Epithelial cell of esophagus (primary cell): ENCODE measurements at regions not wholly inside any gene's neighbourhood (a gene's known extent, or its start where the extent isn't known, plus 50 kb on each side); places are given as distances from the start of the nearest gene placed in this dataset.

Source experiments
- DNase-seq: peaks from one replicate; pipeline ENCODE4 v3.0.0; 2010; ENCODE audit warnings: low read depth
- H3K4me3 ChIP-seq: 2 replicates; pipeline ENCODE4 v1.5.1; 2011; ENCODE audit warnings: mild to moderate bottlenecking, low read length, control low read depth
- TF ChIP-seq, protein P1 (sequence below): IDR thresholded peaks from 2 replicates; pipeline ENCODE4 v1.5.1; 2011; ENCODE audit warnings: low read depth, mild to moderate bottlenecking, low read length, control low read depth, inconsistent platforms; ENCODE audit not compliant: insufficient read depth; ENCODE audit errors: missing control alignments

DNA sequence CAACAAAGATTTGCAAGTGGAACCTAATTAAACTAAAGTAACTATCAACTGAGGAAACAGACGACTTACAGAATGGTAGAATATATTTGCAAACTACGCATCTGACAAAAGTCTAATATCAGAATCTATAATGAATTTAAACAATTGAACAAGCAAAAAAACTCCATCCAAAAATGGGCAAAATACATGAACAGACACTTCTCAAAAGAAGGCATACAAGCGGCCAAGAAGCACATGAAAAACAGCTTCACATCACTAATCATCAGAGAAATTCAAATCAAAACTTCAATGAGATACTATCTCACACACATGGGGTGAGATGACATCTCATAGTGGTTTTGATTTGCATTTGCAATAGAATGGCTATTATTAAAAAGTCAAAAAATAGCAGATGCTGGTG, 128.6 kb downstream of the POLR2M start:
- no peak for DNase-seq
- TF ChIP-seq, protein P1, sequence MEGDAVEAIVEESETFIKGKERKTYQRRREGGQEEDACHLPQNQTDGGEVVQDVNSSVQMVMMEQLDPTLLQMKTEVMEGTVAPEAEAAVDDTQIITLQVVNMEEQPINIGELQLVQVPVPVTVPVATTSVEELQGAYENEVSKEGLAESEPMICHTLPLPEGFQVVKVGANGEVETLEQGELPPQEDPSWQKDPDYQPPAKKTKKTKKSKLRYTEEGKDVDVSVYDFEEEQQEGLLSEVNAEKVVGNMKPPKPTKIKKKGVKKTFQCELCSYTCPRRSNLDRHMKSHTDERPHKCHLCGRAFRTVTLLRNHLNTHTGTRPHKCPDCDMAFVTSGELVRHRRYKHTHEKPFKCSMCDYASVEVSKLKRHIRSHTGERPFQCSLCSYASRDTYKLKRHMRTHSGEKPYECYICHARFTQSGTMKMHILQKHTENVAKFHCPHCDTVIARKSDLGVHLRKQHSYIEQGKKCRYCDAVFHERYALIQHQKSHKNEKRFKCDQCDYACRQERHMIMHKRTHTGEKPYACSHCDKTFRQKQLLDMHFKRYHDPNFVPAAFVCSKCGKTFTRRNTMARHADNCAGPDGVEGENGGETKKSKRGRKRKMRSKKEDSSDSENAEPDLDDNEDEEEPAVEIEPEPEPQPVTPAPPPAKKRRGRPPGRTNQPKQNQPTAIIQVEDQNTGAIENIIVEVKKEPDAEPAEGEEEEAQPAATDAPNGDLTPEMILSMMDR, result no peak
- H3K4me3 ChIP-seq, result no peak overlapping the region

DNA sequence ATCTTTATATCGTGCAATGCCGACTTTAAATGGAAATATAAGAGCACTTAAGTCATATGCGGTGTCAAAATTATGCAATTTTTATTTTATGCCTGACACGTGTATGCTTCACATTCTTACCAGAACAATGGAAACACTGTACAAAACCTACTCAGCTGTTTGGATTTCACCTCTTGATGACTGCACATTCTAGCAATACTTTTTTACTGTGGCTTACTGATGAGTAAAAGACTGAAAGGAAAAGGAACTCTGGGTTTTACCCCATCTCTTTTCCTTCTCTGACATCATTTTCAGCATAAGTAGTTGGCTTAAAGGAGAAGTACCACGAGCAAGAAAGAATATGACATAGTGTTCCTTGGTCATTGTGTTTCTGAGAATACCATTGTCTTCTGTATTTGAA, 142.8 kb downstream of the POLR2M start:
- peak; percentile 75 for DNase-seq
- TF ChIP-seq, protein P1, result no peak
- H3K4me3 ChIP-seq, result no peak overlapping the region

DNA sequence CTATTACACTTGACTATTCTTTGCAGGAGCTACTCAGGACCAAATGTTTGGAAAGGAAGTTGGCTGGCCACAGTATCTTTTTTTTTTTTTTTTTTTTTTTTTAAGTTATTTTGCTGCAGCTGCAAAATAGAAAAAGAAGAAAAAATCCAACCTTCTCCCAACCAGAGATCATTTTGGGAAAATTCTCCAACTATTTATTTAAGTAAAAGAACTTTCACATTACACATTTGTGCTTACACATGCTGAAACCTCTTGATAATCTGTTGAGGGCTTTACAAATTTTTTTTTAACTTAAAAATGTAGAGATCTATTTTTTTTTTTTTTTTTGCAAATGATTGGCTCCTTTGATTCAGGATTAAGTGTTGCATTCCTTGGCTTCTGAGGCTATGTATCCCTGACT, 148.0 kb downstream of the POLR2M start:
- DNase-seq, result no peak
- TF ChIP-seq, protein P1, result no peak
- H3K4me3 ChIP-seq, result no peak overlapping the region

DNA sequence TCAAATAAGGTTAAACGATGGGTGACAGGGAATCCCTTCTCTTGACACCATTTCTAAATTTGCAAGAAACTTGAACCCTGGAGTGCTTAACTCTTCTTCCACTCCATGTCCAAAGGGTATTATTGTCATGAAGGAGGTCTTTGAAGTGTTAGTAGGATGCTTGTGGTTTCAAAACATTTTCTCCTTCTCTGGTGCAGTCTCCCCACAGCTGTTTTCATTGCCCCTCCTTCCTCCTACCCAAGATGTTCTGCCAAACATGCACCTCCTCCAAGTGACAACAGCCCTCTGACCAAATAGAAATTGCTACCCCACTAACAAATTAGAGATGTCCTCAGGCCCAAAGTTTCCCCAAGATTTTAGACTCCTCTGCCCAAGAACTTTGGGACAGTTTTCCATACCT, 151.4 kb downstream of the POLR2M start:
- H3K4me3 ChIP-seq, result no peak overlapping the region
- no peak for DNase-seq
- TF ChIP-seq, protein P1, result no peak

DNA sequence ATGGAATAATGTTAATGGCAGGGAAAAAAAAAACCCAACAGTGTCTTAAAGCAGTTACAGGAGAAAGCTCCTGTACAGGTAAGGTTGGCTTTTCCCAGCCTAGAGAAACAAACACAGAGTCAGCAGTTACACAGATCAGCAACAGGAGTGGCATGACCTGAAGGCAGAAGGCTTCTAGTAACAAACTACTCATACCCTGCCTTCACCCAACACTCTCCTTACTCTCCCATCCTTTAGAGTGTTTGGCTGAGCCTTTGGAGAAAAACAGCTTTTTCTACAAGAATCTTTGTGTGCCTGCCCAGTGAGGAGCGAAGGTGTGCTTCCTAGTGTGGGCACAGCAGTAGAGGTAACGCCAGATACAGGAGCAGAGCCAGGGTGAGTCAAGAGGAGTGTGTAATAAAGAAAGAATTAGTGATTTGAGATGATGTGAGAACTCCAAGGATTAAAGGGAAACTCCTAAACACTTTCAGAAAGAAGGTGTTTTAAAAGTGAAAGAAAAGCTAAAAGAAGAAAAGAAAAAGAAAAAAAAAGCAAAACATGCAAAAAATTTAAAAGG, 152.7 kb downstream of the POLR2M start:
- no peak overlapping the region for H3K4me3 ChIP-seq
- peak; percentile 65 for DNase-seq
- TF ChIP-seq, protein P1, result no peak

DNA sequence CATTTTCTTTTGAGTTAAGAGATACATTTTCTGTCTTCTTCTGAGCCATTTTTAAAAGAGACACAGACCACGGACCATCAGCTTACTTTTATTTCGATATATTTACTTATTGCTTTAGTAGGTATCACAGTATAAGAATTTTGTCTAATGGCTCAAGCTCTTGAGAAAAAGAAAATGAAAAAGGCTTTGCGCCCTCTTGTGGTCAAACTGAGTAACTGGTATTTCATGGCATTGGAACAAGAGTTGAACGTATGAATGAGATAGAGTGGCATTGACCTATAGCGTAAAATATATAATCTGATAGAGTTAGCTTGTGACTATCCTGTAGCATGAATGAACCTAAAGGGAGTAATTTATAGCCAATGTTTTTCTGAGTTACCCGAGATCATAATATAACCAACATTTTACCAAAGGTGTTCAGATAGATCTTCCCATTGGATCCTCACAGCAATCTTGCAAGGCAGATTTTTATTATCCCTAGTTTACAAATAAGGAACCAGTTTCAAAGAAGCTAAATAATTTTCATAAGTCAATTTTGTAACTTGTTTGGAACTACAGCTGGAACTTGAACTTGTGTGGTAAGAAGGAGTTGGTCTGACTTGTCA, 154.6 kb downstream of the POLR2M start:
- TF ChIP-seq, protein P1, result peak; percentile 71
- DNase-seq, result peak; percentile 79
- H3K4me3 ChIP-seq, result no peak overlapping the region
